DND-41 (cell line): ENCODE measurements at regions not wholly inside any gene's neighbourhood (a gene's known extent, or its start where the extent isn't known, plus 50 kb on each side); places are given as distances from the start of the nearest gene placed in this dataset.

Experiments
- CTCF ChIP-seq: IDR thresholded peaks from 2 replicates; pipeline ENCODE4 v1.5.1; 2012; ENCODE audit warnings: borderline replicate concordance, low read length, moderate library complexity, mild to moderate bottlenecking; ENCODE audit not compliant: poor library complexity, severe bottlenecking; ENCODE audit errors: extremely low read depth
- EZH2 ChIP-seq: IDR thresholded peaks from 3 replicates; pipeline ENCODE4 v1.6.1; 2012; ENCODE audit warnings: borderline replicate concordance, low read depth, mild to moderate bottlenecking, moderate library complexity, low read length, inconsistent platforms; ENCODE audit not compliant: severe bottlenecking

- TF ChIP-seq EZH2 (no peak), CTCF (no peak)
Measured at GRCh38 chr18:53792762-53793161, 431.7 kb downstream of the MBD2 start.
